ENCODE measurements at regions not wholly inside any gene's neighbourhood (a gene's known extent, or its start where the extent isn't known, plus 50 kb on each side); places are given as distances from the start of the nearest gene placed in this dataset.

DNA sequence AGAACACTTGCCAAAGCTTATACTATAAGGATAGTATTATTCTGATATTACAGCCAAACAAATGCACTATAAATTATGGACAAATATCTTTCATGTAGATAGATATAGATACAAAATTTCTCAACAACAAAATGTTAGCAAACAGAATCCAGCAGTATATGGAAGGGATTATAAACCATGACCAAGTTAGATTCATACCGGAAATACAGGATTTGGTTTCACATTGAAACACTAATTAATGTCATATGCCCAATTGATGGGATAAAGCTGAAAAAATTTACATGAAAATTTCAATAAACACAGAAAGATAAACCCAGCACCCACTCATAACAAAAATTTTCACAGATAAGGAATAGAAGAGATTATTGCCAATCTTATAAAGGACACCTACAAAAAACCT, 770.3 kb upstream of the SLC35B3 start:
- Histone ChIP-seq H3K23me2 (ENCODE audit: insufficient read length, low read depth, low read length, poor library complexity, severe bottlenecking) (no peaks in the 10 kb centered on the region), H3K23ac (ENCODE audit: insufficient read length, low read depth, low read length) (no peak overlapping the region), H3K4me2 (ENCODE audit: insufficient read depth, insufficient read length, low read length) (no peak overlapping the region), H3K4ac (ENCODE audit: low read depth, low read length) (no peak overlapping the region), H4K5ac (ENCODE audit: insufficient read length, low read depth, low read length) (no peak overlapping the region), H2BK20ac (ENCODE audit: low read depth, low read length, poor library complexity, severe bottlenecking) (no peak overlapping the region), H3K18ac (ENCODE audit: insufficient read length, low read depth, low read length) (no peak overlapping the region), H4K8ac (replicated peaks; ENCODE audit: insufficient read length, low read depth, low read length) (no peak overlapping the region), H3K4me1 (ENCODE audit: insufficient read depth, low read length) (no peaks in the 10 kb centered on the region), H2BK120ac (ENCODE audit: low read depth, low read length, poor library complexity, severe bottlenecking) (no peak overlapping the region), H4K20me1 (ENCODE audit: control insufficient read depth, insufficient read depth, insufficient read length) (no peaks in the 10 kb centered on the region), H2BK12ac (ENCODE audit: insufficient read length, low read depth, low read length) (no peak overlapping the region), H2BK15ac (ENCODE audit: low read depth, low read length) (no peak overlapping the region), H3K14ac (ENCODE audit: insufficient read depth, low read length) (no peak overlapping the region), H4K91ac (ENCODE audit: insufficient read length, low read depth, low read length) (no peak overlapping the region), H3T11ph (ENCODE audit: low read length) (no peak overlapping the region), H3K9ac (ENCODE audit: extremely low read depth, insufficient read length, low read length) (no peak overlapping the region), H3K9me3 (ENCODE audit: control insufficient read depth, low read depth, low read length) (no peaks in the 10 kb centered on the region), H3K27me3 (ENCODE audit: insufficient read depth, low read length) (no peaks in the 10 kb centered on the region), H2AK5ac (ENCODE audit: insufficient read length, low read length) (no peak overlapping the region), H2BK5ac (ENCODE audit: insufficient read length, low read length) (no peak overlapping the region), H2AFZ (ENCODE audit: low read length) (no peak overlapping the region), H3K79me1 (ENCODE audit: insufficient read depth, low read depth, low read length, poor library complexity, severe bottlenecking) (no peaks in the 10 kb centered on the region), H3K79me2 (ENCODE audit: insufficient read depth, low read length) (no peaks in the 10 kb centered on the region), H3K27ac (ENCODE audit: insufficient read length, low read depth, low read length) (no peak overlapping the region), H3K56ac (ENCODE audit: insufficient read length, low read depth, low read length) (no peak overlapping the region)
- Mint-ChIP-seq H3K9me3 (peaks cover 0 to 4% of the 10 kb centered on the region in 2 experiments; a peak in 1 of 5 replicates), H3K4me1 (peaks cover 6 to 10% of the 10 kb centered on the region in 2 experiments), H3K4me3 (no peak overlapping the region), H3K27me3 (ENCODE audit: low read depth) (no peaks in the 10 kb centered on the region), H3K36me3 (ENCODE audit: insufficient read depth in 1 of 3, low read depth in 3 of 3) (peaks cover 0 to 8% (median 0%) of the 10 kb centered on the region in 3 experiments; a peak in 2 of 7 replicates), H3K27ac (no peak overlapping the region)
- TF ChIP-seq, protein P1, sequence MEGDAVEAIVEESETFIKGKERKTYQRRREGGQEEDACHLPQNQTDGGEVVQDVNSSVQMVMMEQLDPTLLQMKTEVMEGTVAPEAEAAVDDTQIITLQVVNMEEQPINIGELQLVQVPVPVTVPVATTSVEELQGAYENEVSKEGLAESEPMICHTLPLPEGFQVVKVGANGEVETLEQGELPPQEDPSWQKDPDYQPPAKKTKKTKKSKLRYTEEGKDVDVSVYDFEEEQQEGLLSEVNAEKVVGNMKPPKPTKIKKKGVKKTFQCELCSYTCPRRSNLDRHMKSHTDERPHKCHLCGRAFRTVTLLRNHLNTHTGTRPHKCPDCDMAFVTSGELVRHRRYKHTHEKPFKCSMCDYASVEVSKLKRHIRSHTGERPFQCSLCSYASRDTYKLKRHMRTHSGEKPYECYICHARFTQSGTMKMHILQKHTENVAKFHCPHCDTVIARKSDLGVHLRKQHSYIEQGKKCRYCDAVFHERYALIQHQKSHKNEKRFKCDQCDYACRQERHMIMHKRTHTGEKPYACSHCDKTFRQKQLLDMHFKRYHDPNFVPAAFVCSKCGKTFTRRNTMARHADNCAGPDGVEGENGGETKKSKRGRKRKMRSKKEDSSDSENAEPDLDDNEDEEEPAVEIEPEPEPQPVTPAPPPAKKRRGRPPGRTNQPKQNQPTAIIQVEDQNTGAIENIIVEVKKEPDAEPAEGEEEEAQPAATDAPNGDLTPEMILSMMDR (conservative IDR thresholded peaks at IDR 0.05) = no peak
- no peak for DNase-seq
- no CpG with 5 or more reads among the region's 1 CpG for WGBS (ENCODE audit: extremely low coverage, insufficient read length, low lambda C conversion rate)

All from H9 (cell line).